ENCODE measurements at regions not wholly inside any gene's neighbourhood (a gene's known extent, or its start where the extent isn't known, plus 50 kb on each side); places are given as distances from the start of the nearest gene placed in this dataset.

DNA sequence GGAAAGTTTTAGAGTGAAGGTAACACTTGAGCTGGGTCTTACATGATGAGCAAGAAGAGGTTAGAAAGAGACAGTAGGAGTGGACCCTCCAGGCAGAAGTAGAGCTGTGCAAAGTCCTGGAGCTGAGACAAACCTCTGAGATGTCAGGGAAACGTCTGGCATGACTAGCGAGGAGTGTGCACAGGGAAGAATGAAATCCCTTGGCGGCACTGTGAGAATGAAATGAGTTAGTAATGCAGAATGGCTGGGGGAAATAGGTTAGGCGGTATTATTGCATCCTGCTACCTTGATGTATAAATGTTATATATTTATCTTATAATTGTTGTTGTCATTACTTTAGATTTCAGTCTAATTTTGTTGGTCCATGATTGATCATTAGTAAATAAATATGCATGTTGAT lies 457.9 kb upstream of the CCL2 start:
- DNase-seq (no peak), ATAC-seq (no peak)
- Histone ChIP-seq H3K27me3 (peaks cover 0 to 37% (median 5%) of the 10 kb centered on the region in 9 donors), H3K4me1 (no peaks in the 10 kb centered on the region), H3K36me3 (no peaks in the 10 kb centered on the region), H3K27ac (no peak overlapping the region), H3K9me3 (no peaks in the 10 kb centered on the region), H3K4me3 (no peak overlapping the region)
- 72 to 79% (median 73%) methylated on average over 4 of the region's 4 CpGs for WGBS, 4 donors
- intact Hi-C loops (cut with DNase I), result no loop called here
- TF ChIP-seq POLR2A (IDR thresholded peaks at IDR 0.05), result no peak
- TF ChIP-seq, protein P1, sequence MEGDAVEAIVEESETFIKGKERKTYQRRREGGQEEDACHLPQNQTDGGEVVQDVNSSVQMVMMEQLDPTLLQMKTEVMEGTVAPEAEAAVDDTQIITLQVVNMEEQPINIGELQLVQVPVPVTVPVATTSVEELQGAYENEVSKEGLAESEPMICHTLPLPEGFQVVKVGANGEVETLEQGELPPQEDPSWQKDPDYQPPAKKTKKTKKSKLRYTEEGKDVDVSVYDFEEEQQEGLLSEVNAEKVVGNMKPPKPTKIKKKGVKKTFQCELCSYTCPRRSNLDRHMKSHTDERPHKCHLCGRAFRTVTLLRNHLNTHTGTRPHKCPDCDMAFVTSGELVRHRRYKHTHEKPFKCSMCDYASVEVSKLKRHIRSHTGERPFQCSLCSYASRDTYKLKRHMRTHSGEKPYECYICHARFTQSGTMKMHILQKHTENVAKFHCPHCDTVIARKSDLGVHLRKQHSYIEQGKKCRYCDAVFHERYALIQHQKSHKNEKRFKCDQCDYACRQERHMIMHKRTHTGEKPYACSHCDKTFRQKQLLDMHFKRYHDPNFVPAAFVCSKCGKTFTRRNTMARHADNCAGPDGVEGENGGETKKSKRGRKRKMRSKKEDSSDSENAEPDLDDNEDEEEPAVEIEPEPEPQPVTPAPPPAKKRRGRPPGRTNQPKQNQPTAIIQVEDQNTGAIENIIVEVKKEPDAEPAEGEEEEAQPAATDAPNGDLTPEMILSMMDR (IDR thresholded peaks at IDR 0.05), result no peak

DNA sequence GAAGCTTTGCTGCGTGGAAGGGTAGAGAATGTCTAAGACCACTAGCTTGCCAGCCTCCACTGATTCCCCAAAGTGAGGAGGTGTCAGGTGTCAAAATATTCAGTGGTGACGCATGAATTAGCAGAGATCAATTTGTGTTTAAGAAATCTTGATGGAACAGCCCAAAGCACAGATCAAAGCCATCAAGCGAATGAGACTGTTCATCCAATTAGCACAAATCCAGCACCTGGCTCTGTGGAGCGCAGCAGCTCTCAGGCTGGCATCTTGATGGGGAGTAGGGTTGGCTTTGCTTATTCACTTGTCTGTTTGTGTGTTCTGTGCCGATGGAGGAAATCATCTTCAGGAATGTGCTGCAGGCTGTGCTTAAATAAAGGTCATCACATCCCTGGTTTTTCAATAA lies 456.8 kb upstream of the CCL2 start:
- Histone ChIP-seq H3K4me3 (no peak overlapping the region), H3K27me3 (peaks cover 0 to 34% (median 3%) of the 10 kb centered on the region in 9 donors), H3K9me3 (no peaks in the 10 kb centered on the region), H3K36me3 (no peaks in the 10 kb centered on the region), H3K4me1 (no peaks in the 10 kb centered on the region), H3K27ac (no peak overlapping the region)
- intact Hi-C loops (cut with DNase I), result no loop called here
- TF ChIP-seq POLR2A (IDR thresholded peaks at IDR 0.05), result no peak
- TF ChIP-seq, protein P1 (IDR thresholded peaks at IDR 0.05), result no peak
- ATAC-seq (no peak), DNase-seq (no peak)
- 74 to 85% (median 83%) methylated on average over 5 of the region's 5 CpGs for WGBS, 4 donors

DNA sequence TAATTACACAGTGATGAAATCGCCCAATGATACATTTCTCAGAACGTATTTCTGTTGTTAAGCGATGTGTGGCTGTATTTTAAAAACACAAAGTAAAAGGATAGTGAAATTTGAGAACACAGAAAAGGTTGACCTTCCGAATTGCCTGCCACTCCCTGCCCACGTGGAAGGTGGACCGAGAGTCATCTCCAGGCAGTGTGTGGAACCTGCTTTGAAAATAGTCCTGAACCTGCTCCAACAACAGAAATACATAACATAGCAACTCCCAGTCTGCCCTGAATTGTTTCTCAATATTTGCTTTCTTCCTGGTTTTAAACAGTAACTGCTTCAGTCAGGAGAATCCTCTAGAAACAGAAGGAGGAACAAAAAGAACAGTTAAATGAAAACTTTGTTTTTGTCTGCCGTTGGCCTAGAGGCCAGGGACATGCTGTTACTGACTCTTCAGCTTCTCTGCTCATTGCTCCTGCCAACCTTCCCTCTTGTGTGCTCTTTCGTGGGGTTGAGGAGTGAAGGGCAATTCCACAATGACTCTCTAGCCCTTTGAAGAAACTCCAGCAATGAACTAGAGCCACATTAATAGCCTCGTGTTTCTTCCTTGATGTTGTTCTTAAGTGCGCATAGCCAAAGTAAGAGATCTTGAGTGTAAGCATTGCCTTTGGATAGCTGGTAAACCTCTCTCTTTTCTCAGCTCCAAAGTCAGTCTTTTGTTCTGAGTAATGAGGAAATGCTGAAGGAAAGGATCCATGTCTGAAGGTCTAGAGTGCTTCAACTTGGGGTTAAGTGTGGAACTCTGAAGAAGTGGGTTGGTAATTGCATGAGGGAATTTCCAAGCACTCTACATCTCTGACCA lies 452.5 kb upstream of the CCL2 start:
- H3K36me3 ChIP-seq, result no peaks in the 10 kb centered on the region
- peak overlapping the region in 2 of 12 donors; percentile 17 to 57 for H3K27ac ChIP-seq
- peaks cover 0 to 4% (median 0%) of the 10 kb centered on the region in 12 donors for H3K4me1 ChIP-seq
- intact Hi-C loops (cut with DNase I), result no loop called here
- peaks cover 0 to 27% (median 3%) of the 10 kb centered on the region in 9 donors for H3K27me3 ChIP-seq
- TF ChIP-seq, protein P1 (IDR thresholded peaks at IDR 0.05), result no peak
- no peak for TF ChIP-seq POLR2A (IDR thresholded peaks at IDR 0.05)
- 73 to 81% (median 78%) methylated on average over 10 of the region's 10 CpGs for WGBS, 4 donors
- no peak for DNase-seq
- peak in 1 of 4 donors; percentile 10 for ATAC-seq
- no peaks in the 10 kb centered on the region for H3K9me3 ChIP-seq
- no peak overlapping the region for H3K4me3 ChIP-seq

DNA sequence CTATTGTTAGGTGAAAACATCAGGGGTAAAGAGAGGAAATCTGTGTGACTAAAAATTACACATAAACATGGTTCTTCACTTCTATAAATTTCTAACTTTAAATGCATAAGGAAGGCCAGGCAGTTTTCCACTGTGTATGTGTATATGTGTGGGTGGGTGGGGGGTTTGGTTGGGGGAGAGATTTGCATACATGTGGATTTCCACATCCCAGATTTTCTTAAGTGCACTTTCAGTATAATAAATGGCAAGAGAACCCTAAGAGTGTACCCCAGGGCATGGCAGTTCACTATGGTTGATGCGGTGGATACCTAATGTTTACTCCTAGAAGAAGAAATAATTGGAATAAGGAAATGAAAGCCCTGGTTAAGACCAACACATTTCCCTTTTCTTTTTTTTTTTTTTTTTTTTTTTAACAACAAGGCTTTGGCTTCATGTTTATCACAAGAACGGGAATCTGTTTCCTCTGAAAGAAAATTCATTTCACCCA lies 451.8 kb upstream of the CCL2 start:
- no peaks in the 10 kb centered on the region for H3K9me3 ChIP-seq
- H3K36me3 ChIP-seq, result no peaks in the 10 kb centered on the region
- ATAC-seq, result no peak
- no peak overlapping the region for H3K4me3 ChIP-seq
- DNase-seq, result no peak
- intact Hi-C loops (cut with DNase I), result no loop called here
- WGBS, 4 donors, result 58 to 74% (median 62%) methylated on average over 2 of the region's 2 CpGs
- H3K27ac ChIP-seq, result peak overlapping the region in 1 of 12 donors; percentile 17
- H3K27me3 ChIP-seq, result peaks cover 0 to 24% (median 2%) of the 10 kb centered on the region in 9 donors
- H3K4me1 ChIP-seq, result peaks cover 0 to 4% (median 0%) of the 10 kb centered on the region in 12 donors
- no peak for TF ChIP-seq POLR2A (IDR thresholded peaks at IDR 0.05)
- TF ChIP-seq, protein P1 (IDR thresholded peaks at IDR 0.05), result no peak

Data from heart left ventricle (tissue), 16 donors.